Dermis microvascular lymphatic vessel endothelial cell (primary cell): ENCODE measurements at regions not wholly inside any gene's neighbourhood (a gene's known extent, or its start where the extent isn't known, plus 50 kb on each side); places are given as distances from the start of the nearest gene placed in this dataset.
"Not testable (repeated sequence)": the region's sequence is repeated elsewhere in the genome, so short reads cannot be mapped to it uniquely, and the experiment has no call there.

Source experiments
- DNase-seq, 2 donors: peaks; one replicate each; pipeline versions ENCODE4 v3.0.0 to v3.0.0-alpha.2; 2010; ENCODE audit warnings: low read depth in 2 of 2

GRCh38 chr3:180743813-180744590 lies 64.7 kb upstream of the CCDC39 start:
- DNase-seq: no peak

GRCh38 chr3:180747805-180748361 lies 68.6 kb upstream of the CCDC39 start:
- DNase-seq: no peak

- DNase-seq: no peak
Observed at GRCh38 chr3:180749322-180749721, 70.0 kb upstream of the CCDC39 start.

- no peak for DNase-seq
Observed at GRCh38 chr3:180749796-180750195, 70.5 kb upstream of the CCDC39 start.

GRCh38 chr3:180755556-180755955 lies 76.3 kb upstream of the CCDC39 start:
- no peak for DNase-seq

- no peak for DNase-seq
Observed at GRCh38 chr3:180762866-180763265, 83.6 kb upstream of the CCDC39 start.

- no peak for DNase-seq
Observed at GRCh38 chr3:180764481-180764880, 85.2 kb upstream of the CCDC39 start.

GRCh38 chr3:180770639-180771038 lies 91.3 kb upstream of the CCDC39 start:
- DNase-seq: no peak

GRCh38 chr3:180776433-180776832 lies 97.1 kb upstream of the CCDC39 start:
- DNase-seq: no peak

GRCh38 chr3:180782195-180782984 lies 103.1 kb upstream of the CCDC39 start:
- no peak for DNase-seq

GRCh38 chr3:180786227-180786626 lies 106.9 kb upstream of the CCDC39 start:
- DNase-seq: not testable (repeated sequence)

GRCh38 chr3:180789774-180790173 lies 110.5 kb upstream of the CCDC39 start:
- no peak for DNase-seq

- no peak for DNase-seq
Observed at GRCh38 chr3:180798197-180798596, 114.3 kb upstream of the FXR1 start.

GRCh38 chr3:180802837-180803236 lies 109.6 kb upstream of the FXR1 start:
- peak in 1 of 2 donors; percentile 23 for DNase-seq

- peak; percentile 14 to 47 for DNase-seq
Observed at GRCh38 chr3:180804916-180805315, 107.6 kb upstream of the FXR1 start.

- DNase-seq: no peak
Observed at GRCh38 chr3:180808823-180809575, 103.5 kb upstream of the FXR1 start.

- DNase-seq: no peak
Observed at GRCh38 chr3:180820400-180820799, 92.1 kb upstream of the FXR1 start.

GRCh38 chr3:180825964-180826363 lies 86.5 kb upstream of the FXR1 start:
- DNase-seq: no peak

- DNase-seq: no peak
Observed at GRCh38 chr3:180827171-180827570, 85.3 kb upstream of the FXR1 start.

GRCh38 chr3:180828001-180828720 lies 84.3 kb upstream of the FXR1 start:
- DNase-seq: no peak

GRCh38 chr3:180828723-180829408 lies 83.6 kb upstream of the FXR1 start:
- no peak for DNase-seq
